ENCODE measurements at regions not wholly inside any gene's neighbourhood (a gene's known extent, or its start where the extent isn't known, plus 50 kb on each side); places are given as distances from the start of the nearest gene placed in this dataset.
"Not testable (repeated sequence)": the region's sequence is repeated elsewhere in the genome, so short reads cannot be mapped to it uniquely, and the experiment has no call there.

DNA sequence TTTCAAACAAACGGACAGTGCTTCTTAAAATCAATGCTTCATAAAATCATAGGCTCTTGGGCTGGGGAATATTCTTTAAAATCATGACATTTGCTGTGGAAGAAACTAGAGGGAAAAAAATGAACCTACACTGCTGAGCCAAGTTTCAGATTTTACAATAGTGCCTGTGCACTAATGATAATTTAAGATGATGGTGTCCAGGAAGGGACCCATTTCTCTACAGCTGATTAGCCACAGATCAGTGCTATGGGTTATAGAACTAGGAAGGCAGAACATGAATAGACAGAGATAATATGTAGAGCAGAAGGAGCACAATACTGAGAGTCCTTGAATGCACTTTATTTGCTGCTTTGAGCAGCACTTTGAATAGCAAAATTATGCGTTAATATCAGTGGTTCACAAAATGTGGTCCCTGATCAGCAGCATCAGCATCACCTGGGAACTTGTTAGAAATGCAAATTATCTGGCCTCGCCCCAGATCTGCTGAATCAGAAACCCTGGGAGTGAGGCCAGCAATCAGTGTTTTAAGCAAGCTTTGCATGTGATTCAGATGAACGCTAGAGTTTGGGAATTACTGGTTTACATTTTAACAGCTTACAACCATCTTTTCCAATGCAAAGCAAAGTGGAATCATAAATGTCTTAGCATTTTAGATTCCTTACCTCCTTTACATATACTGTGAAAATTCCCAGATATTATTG is 135.8 kb upstream of the ANKRD28 start:
- in situ Hi-C loops (cut with HindIII; ENCODE audit: low sequenced_read_pairs): no loop called here
- DNase-seq (ENCODE audit: low read depth): peak; percentile 55
- TF ChIP-seq, protein P1, sequence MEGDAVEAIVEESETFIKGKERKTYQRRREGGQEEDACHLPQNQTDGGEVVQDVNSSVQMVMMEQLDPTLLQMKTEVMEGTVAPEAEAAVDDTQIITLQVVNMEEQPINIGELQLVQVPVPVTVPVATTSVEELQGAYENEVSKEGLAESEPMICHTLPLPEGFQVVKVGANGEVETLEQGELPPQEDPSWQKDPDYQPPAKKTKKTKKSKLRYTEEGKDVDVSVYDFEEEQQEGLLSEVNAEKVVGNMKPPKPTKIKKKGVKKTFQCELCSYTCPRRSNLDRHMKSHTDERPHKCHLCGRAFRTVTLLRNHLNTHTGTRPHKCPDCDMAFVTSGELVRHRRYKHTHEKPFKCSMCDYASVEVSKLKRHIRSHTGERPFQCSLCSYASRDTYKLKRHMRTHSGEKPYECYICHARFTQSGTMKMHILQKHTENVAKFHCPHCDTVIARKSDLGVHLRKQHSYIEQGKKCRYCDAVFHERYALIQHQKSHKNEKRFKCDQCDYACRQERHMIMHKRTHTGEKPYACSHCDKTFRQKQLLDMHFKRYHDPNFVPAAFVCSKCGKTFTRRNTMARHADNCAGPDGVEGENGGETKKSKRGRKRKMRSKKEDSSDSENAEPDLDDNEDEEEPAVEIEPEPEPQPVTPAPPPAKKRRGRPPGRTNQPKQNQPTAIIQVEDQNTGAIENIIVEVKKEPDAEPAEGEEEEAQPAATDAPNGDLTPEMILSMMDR (IDR thresholded peaks at IDR 0.05; ENCODE audit: low read depth, low read length, missing control alignments): no peak
- no peak overlapping the region for H3K4me3 ChIP-seq (ENCODE audit: low read depth, low read length)

DNA sequence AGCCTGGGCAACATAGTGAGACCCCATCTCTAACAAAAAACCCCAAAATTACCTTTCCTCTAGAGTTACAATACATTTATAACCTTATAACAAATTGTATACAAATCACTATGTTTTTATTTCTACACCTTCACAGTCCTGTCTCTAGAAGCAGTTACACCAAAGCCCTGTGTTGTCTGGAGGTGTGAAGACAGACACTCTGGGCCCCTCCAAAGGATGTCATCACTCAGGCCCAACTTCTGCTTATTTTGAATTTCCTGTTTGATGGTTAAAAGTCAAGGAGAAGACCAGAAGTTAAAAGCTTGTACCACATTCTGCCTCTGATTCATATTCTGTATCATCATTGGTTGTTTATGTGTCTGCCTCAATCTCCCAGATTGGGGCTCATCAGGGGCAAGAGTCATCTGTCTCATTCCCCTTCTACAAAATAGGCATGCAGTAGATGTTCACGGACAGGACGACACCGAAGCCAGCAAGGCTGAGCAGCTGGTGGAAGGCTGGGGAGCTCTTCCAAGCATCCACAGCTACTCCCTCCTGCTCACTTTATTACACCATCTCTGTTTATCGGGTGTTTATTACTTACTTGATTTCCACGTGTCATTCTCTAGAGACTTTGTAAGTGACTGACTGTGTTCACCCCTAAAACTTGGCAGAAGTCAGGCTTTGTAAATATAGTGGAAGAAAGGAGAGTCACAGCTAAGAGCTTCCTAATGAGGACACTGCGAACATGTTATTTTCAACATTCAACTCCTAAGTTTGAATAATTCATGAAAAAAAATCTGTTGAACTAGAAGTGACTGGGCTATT is 136.8 kb upstream of the ANKRD28 start:
- no peak overlapping the region for H3K4me3 ChIP-seq (ENCODE audit: low read depth, low read length)
- DNase-seq (ENCODE audit: low read depth): no peak
- TF ChIP-seq, protein P1 (IDR thresholded peaks at IDR 0.05; ENCODE audit: low read depth, low read length, missing control alignments): no peak
- in situ Hi-C loops (cut with HindIII; ENCODE audit: low sequenced_read_pairs): no loop called here

DNA sequence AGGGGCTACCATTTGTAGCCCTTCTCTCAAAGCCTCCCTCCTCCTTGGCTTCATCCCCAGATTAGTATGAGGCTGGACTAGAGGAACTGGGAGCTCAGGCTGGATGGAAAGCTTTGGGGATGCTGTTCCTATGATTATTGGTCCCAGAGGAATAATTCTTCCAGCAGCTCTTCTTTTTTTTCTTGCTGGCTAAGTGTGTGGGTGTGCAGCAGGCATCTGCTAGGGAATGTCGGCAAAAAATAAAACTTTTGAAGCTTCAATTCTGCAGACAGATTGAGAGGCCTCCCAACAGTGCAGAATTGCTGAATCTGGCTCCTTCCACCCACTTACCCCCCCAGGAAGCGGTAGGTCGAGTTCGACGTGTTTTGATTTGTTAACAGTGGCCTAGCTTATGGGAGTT is 138.5 kb upstream of the ANKRD28 start:
- no peak for DNase-seq (ENCODE audit: low read depth)
- in situ Hi-C loops (cut with HindIII; ENCODE audit: low sequenced_read_pairs): no loop called here
- no peak overlapping the region for H3K4me3 ChIP-seq (ENCODE audit: low read depth, low read length)
- TF ChIP-seq, protein P1 (IDR thresholded peaks at IDR 0.05; ENCODE audit: low read depth, low read length, missing control alignments): no peak

DNA sequence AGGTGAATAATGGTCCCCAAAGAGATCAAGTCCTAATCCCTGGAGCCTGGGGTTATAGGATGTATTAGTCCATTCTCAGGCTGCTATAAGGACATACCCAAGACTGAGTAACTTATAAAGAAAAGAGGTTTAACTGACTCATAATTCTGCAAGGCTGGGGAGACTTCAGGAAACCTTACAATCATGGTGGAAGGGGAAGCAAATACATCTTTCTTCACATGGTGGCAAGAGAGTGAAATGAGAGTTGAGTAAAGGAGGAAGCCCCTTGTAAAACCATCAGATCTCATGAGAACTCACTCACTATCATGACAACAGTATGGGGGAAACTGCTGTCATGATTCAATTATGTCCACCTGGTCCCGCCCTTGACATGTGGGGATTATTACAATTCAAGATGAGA is 142.9 kb upstream of the ANKRD28 start:
- DNase-seq (ENCODE audit: low read depth): no peak
- H3K4me3 ChIP-seq (ENCODE audit: low read depth, low read length): no peak overlapping the region
- in situ Hi-C loops (cut with HindIII; ENCODE audit: low sequenced_read_pairs): no loop called here
- TF ChIP-seq, protein P1 (IDR thresholded peaks at IDR 0.05; ENCODE audit: low read depth, low read length, missing control alignments): no peak

DNA sequence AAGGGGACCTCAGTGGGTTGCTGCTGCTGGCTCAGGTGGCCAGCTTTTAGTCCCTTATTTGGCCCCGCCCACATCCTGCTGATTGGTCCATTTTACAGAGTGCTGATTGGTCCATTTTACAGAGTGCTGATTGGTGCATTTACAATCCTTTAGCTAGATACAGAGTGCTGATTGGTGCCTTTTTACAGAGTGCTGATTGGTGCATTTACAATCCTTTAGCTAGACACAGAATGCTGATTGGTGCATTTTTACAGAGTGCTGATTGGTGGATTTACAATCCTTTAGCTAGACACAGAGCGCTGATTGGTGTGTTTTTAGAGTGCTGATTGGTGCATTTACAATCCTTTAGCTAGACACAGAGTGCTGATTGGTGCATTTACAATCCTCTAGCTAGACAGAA is 143.7 kb upstream of the ANKRD28 start:
- DNase-seq (ENCODE audit: low read depth); in situ Hi-C loops (cut with HindIII; ENCODE audit: low sequenced_read_pairs); H3K4me3 ChIP-seq (ENCODE audit: low read depth, low read length): not testable (repeated sequence)

DNA sequence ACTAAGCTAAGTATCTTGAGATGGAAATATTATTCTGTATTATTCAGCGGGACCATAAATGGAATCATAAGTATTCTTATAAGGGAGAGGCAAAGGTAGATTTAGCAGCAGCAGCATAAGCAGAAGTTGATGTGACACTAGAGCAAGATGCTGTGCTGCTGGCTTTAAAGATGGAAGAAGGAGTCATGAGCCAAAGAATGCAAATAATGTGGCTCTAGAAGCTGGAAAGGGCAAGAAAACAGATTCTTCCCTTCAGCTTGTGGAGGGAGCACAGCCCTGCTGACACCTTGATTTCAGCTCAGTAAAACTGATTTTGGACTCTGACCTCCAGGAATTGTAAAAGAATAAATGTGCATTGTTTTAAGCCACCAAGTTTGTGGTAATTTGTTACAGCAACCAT is 144.2 kb upstream of the ANKRD28 start:
- in situ Hi-C loops (cut with HindIII; ENCODE audit: low sequenced_read_pairs): no loop called here
- TF ChIP-seq, protein P1 (IDR thresholded peaks at IDR 0.05; ENCODE audit: low read depth, low read length, missing control alignments): no peak
- no peak overlapping the region for H3K4me3 ChIP-seq (ENCODE audit: low read depth, low read length)
- DNase-seq (ENCODE audit: low read depth): no peak

DNA sequence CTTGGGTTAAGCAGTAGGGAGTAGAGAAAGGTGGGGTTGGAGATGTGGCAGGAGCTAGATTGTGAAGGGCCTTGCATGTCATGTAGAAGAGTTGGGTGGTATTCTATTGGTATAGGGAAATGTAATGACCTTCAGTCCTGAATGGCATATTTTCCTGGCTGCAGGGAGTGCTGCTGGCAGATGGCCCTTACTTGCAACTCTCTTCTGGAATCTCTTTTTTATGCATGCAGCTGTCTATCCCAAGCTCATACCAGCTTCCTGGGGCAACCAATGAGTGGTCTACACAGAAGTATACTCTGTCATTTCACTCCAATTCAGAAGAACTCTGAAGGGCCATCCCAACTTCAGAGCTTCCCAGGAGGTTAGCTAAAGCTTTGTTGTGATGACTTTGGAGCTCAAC is 144.7 kb upstream of the ANKRD28 start:
- H3K4me3 ChIP-seq (ENCODE audit: low read depth, low read length): no peak overlapping the region
- DNase-seq (ENCODE audit: low read depth): no peak
- TF ChIP-seq, protein P1 (IDR thresholded peaks at IDR 0.05; ENCODE audit: low read depth, low read length, missing control alignments): no peak
- in situ Hi-C loops (cut with HindIII; ENCODE audit: low sequenced_read_pairs): no loop called here
